Fibroblast of lung (primary cell): ENCODE measurements at regions not wholly inside any gene's neighbourhood (a gene's known extent, or its start where the extent isn't known, plus 50 kb on each side); places are given as distances from the start of the nearest gene placed in this dataset.

Source experiments
- DNase-seq, 2 donors: peaks; one replicate each; pipeline versions ENCODE4 v3.0.0 to v3.0.0-alpha.2; 2010; ENCODE audit warnings: low read depth in 2 of 2
- H2AFZ ChIP-seq: 2 replicates; pipeline ENCODE4 v1.5.1; 2012; ENCODE audit warnings: low read length, control low read depth, inconsistent platforms
- H3K27ac ChIP-seq: 2 replicates; pipeline ENCODE4 v1.5.1; 2011; ENCODE audit warnings: low read length, control low read depth; ENCODE audit not compliant: insufficient read depth
- H3K27me3 ChIP-seq: 2 replicates; pipeline ENCODE4 v1.5.1; 2011; ENCODE audit warnings: mild to moderate bottlenecking, low read length; ENCODE audit not compliant: control insufficient read depth, insufficient read depth
- H3K36me3 ChIP-seq: 2 replicates; pipeline ENCODE4 v1.5.1; 2011; ENCODE audit warnings: low read length; ENCODE audit not compliant: control insufficient read depth, insufficient read depth
- H3K4me1 ChIP-seq: 2 replicates; pipeline ENCODE4 v1.5.1; 2011; ENCODE audit warnings: low read length; ENCODE audit not compliant: control insufficient read depth, insufficient read depth; ENCODE audit errors: extremely low read depth
- H3K4me2 ChIP-seq: 2 replicates; pipeline ENCODE4 v1.5.1; 2011; ENCODE audit warnings: low read length, control low read depth; ENCODE audit not compliant: insufficient read depth; ENCODE audit errors: extremely low read depth
- H3K4me3 ChIP-seq, 4 experiments: fragments of 200-600 bp in 1 of 4; sonication (generic) in 1 of 4; replicated peaks in 1 of 4; 2 replicates each; pipeline ENCODE4 v1.5.1; 2011 to 2016; ENCODE audit warnings: low read length in 4 of 4, low read depth in 3 of 4, mild to moderate bottlenecking in 3 of 4, control low read depth in 2 of 4, inconsistent platforms in 1 of 4, mixed read lengths in 1 of 4; ENCODE audit not compliant: insufficient read depth in 1 of 4; ENCODE audit errors: control extremely low read depth in 1 of 4
- H3K79me2 ChIP-seq: 2 replicates; pipeline ENCODE4 v1.5.1; 2012; ENCODE audit warnings: mild to moderate bottlenecking, low read length, inconsistent platforms; ENCODE audit not compliant: control insufficient read depth, insufficient read depth
- H3K9ac ChIP-seq: 2 replicates; pipeline ENCODE4 v1.5.1; 2011; ENCODE audit warnings: mild to moderate bottlenecking, low read length, control low read depth; ENCODE audit not compliant: insufficient read depth
- H3K9me3 ChIP-seq: 2 replicates; pipeline ENCODE4 v1.5.1; 2012; ENCODE audit warnings: low read depth, low read length; ENCODE audit not compliant: control insufficient read depth, insufficient read depth
- H4K20me1 ChIP-seq: 2 replicates; pipeline ENCODE4 v1.5.1; 2011; ENCODE audit warnings: low read length; ENCODE audit not compliant: control insufficient read depth, insufficient read depth; ENCODE audit errors: extremely low read depth
- EZH2 ChIP-seq: IDR thresholded peaks from 2 replicates; pipeline ENCODE4 v1.5.1; 2012; ENCODE audit warnings: low read length, control low read depth, mild to moderate bottlenecking; ENCODE audit errors: missing control alignments
- TF ChIP-seq, protein P1 (sequence below), 2 donors: IDR thresholded peaks in 1 of 2; conservative IDR thresholded peaks in 1 of 2; 1 replicate in 1 of 2; 2 replicates in 1 of 2; pipeline ENCODE4 v1.5.1; 2011 to 2012; ENCODE audit warnings: low read length in 2 of 2, control low read depth in 1 of 2, inconsistent platforms in 1 of 2, low read depth in 1 of 2, mild to moderate bottlenecking in 1 of 2

GRCh38 chr2:175468431-175469098 is 287.1 kb upstream of the ATP5MC3 start:
- Histone ChIP-seq H3K79me2 (no peaks in the 10 kb centered on the region), H3K9me3 (no peaks in the 10 kb centered on the region), H3K4me2 (no peak overlapping the region), H3K4me1 (no peaks in the 10 kb centered on the region), H3K27me3 (no peaks in the 10 kb centered on the region), H2AFZ (no peak overlapping the region), H3K36me3 (no peaks in the 10 kb centered on the region), H4K20me1 (no peaks in the 10 kb centered on the region), H3K4me3 (no peak overlapping the region), H3K9ac (no peak overlapping the region), H3K27ac (no peak overlapping the region)
- no peak for TF ChIP-seq EZH2
- TF ChIP-seq, protein P1, sequence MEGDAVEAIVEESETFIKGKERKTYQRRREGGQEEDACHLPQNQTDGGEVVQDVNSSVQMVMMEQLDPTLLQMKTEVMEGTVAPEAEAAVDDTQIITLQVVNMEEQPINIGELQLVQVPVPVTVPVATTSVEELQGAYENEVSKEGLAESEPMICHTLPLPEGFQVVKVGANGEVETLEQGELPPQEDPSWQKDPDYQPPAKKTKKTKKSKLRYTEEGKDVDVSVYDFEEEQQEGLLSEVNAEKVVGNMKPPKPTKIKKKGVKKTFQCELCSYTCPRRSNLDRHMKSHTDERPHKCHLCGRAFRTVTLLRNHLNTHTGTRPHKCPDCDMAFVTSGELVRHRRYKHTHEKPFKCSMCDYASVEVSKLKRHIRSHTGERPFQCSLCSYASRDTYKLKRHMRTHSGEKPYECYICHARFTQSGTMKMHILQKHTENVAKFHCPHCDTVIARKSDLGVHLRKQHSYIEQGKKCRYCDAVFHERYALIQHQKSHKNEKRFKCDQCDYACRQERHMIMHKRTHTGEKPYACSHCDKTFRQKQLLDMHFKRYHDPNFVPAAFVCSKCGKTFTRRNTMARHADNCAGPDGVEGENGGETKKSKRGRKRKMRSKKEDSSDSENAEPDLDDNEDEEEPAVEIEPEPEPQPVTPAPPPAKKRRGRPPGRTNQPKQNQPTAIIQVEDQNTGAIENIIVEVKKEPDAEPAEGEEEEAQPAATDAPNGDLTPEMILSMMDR (conservative IDR thresholded peaks at IDR 0.05 in 1 of 2, IDR thresholded peaks at IDR 0.05 in 1 of 2; ENCODE audit: low read depth in 1 of 2, low read length in 2 of 2): no peak
- no peak for DNase-seq

DNA sequence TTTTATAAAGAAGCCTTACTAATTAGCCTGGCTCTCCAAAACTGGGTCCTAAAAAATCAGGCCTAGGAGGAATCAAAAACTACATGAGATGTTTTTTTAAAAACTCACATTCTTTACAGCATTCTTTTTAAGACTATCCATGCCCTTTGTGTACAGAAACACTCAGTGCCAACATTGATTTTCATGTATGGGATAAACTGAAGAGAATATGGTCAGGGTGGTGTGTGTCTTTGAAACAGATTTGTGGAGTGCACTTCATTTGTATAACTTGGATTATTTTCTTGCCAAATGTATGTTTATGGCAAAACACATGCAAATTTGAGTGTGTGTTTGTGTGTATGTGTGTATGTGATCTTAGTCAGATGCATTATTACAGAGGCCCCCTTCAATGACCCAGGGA is 283.6 kb upstream of the ATP5MC3 start:
- H2AFZ ChIP-seq: no peak overlapping the region
- H3K36me3 ChIP-seq: no peaks in the 10 kb centered on the region
- H3K79me2 ChIP-seq: no peaks in the 10 kb centered on the region
- no peak overlapping the region for H3K27ac ChIP-seq
- no peaks in the 10 kb centered on the region for H3K27me3 ChIP-seq
- H3K4me2 ChIP-seq: no peak overlapping the region
- TF ChIP-seq, protein P1 (conservative IDR thresholded peaks at IDR 0.05 in 1 of 2, IDR thresholded peaks at IDR 0.05 in 1 of 2; ENCODE audit: low read depth in 1 of 2, low read length in 2 of 2): no peak
- TF ChIP-seq EZH2: no peak
- no peaks in the 10 kb centered on the region for H3K4me1 ChIP-seq
- no peaks in the 10 kb centered on the region for H4K20me1 ChIP-seq
- H3K9me3 ChIP-seq: no peaks in the 10 kb centered on the region
- H3K9ac ChIP-seq: no peak overlapping the region
- H3K4me3 ChIP-seq: no peak overlapping the region
- no peak for DNase-seq

- Histone ChIP-seq H3K79me2 (no peaks in the 10 kb centered on the region), H4K20me1 (no peaks in the 10 kb centered on the region), H3K27ac (no peak overlapping the region), H3K9me3 (no peaks in the 10 kb centered on the region), H3K4me3 (no peak overlapping the region), H3K4me2 (no peak overlapping the region), H3K36me3 (no peaks in the 10 kb centered on the region), H3K4me1 (no peaks in the 10 kb centered on the region), H2AFZ (no peak overlapping the region), H3K9ac (no peak overlapping the region), H3K27me3 (no peaks in the 10 kb centered on the region)
- no peak for DNase-seq
- TF ChIP-seq, protein P1 (conservative IDR thresholded peaks at IDR 0.05 in 1 of 2, IDR thresholded peaks at IDR 0.05 in 1 of 2; ENCODE audit: low read depth in 1 of 2, low read length in 2 of 2): no peak
- TF ChIP-seq EZH2: no peak
Observed at GRCh38 chr2:175464311-175464670, 282.8 kb upstream of the ATP5MC3 start.
